HG03175 (cell line): ENCODE measurements at regions not wholly inside any gene's neighbourhood (a gene's known extent, or its start where the extent isn't known, plus 50 kb on each side); places are given as distances from the start of the nearest gene placed in this dataset.
A peak's percentile ranks its signal among the peaks of the same experiment; 100 is the strongest.
"Not testable (repeated sequence)": the region's sequence is repeated elsewhere in the genome, so short reads cannot be mapped to it uniquely, and the experiment has no call there.

Experiments
- ATAC-seq: cut with Tn5 transposase; IDR thresholded peaks from one replicate; pipeline ENCODE4 v1.9.1; 2021; ENCODE audit warnings: mild to moderate bottlenecking, moderate library complexity; ENCODE audit not compliant: unreplicated experiment

DNA sequence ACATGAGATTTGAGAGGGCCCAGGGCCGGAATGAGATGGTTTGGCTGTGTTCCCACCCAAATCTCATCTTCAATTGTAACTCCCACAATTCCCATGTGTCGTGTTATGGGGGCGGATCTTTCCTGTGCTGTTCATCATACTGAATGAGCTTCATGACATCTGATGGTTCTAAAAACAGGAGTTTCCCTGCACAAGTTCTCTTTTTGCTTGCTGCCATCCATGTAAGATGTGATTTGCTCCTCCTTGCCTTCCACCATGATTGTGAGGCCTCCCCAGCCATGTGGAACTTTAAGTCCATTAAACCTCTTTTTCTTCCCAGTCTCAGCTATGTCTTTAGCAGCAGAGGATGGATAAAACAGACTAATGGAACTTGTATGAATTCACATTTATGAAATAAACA, 131.9 kb upstream of the ZC3H15 start:
- not testable (repeated sequence) for ATAC-seq

DNA sequence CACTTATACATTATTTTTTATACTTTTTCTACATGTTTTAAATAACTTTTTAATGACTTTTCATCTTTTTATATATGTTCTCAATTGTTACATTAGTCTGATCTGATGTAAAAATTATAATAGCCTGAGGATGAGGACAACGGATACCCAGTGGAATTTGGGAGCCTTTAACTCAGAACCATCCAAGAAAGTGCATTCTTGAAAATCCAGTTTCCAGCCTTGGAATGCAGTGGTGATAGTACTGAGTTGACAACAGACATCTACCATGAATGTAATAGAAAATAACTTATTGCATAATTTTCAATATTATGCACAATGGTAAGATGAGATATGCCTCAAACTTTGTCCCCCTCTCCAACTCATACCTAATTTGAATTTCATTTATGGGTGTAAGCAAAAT, 120.7 kb upstream of the ZC3H15 start:
- no peak for ATAC-seq

DNA sequence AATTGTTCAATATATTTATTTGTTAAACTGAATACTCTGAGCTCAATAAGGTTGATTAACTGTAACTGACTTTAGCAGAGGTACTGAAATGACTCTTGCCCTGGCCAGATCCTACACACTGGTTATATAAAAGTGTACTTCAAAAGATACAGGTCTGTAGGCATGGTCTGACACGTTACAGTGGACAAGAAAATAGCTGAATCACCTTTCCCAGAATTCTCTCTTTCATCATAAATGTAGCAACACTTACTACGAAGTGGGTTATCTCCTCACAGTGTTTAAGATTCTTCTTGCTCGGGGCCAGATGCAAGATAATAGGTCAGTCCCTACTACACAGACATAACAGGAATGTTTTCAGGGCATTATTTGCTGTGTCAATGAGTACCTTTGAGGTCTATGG, 107.0 kb upstream of the ZC3H15 start:
- no peak for ATAC-seq

DNA sequence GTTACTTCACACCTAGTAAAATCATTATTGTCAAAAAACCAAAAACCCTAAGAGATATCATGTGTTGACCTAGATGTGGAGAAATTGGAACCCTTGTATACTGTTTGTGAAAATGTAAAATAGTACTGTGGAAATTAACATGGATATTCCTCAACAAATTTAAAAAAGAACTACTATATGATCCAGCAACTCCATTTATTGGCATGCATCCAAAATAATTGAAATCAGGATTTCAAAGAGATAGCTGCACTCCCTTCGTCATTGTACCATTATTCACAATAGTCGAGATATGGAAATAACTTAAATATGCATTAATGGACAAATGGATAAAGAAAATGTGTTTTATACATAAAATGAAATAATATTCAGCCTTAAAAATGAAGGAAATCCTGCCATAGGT, 105.3 kb upstream of the ZC3H15 start:
- ATAC-seq: no peak

DNA sequence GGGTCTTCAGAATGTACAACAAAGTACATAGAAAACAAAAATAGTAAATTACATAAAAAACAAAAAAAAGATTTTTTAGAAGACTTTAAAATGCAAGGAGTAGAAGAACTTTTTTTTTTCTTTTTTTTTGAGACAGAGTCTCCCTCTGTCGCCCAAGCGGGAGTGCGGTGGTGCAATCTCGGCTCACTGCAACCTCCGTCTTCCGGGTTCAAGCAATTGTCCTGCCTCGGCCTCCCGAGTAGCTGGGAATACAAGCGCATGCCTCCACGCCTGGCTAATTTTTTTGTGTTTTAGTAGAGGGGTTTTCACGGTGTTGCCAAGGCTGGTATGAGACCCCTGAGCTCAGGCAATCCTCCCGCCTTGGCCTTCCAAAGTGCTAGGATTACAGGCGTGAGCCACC, 104.5 kb upstream of the ZC3H15 start:
- ATAC-seq: no peak

DNA sequence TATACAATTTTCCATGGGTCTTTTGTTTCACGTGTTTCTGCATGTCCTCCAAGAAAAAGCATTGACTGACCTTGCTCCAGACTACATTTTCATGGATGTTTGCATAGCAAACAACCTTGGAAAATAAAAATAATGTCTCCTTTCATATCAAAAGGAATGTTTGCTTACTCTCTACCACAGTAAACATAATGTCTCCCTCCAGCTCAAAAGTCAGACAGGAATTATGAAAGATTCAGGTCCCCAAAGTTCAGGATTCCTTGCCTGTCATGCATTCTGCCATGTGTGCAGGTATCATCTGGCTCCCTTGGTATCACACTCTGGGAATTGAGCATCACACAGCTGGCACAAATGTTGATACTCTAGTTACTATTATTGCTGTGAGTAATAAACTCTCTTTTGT, 103.1 kb upstream of the ZC3H15 start:
- no peak for ATAC-seq

DNA sequence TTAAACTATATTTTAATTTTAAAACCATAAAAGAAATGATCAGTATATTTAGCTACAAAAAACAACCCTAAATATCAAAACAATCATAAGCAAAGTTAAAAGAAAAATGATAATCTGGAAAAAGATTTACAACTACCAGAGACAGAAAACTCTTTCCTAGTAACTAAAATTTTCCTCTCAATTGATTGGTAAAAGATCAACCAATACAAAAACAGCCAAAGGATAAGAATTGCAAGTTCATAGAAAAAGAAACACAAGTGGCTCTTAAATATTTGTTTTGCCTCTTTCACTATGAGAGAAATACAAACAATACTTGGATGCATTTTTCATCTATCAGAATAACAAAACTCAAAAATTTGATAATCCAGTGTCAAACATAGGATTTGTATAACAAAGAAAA, 101.8 kb upstream of the ZC3H15 start:
- no peak for ATAC-seq

DNA sequence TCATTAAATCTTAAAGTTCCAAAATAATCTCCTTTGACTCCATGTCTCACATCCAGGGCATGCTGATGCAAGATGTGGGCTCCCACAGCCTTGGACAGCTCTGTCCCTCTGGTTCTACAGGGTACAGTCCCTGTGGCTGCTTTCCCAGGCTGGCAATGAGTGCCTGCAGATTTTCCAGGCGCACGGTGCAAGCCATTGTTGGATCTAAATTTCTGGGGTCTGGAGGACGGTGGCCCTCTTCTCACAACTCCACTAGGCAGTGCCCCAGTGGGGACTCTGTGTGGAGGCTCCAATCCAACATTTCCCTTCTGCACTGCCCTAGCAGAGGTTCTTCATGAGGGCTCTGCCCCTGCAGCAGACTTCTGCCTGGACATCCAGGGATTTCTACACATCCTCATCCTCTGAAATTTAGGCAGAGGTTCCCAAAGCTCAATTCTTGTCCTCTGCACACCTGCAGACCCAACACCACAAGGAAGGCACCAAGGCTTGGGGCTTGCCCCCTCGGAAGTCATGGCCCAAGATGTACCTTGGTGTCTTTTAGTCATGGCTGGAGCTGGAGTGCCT, 100.3 kb upstream of the ZC3H15 start:
- not testable (repeated sequence) for ATAC-seq

DNA sequence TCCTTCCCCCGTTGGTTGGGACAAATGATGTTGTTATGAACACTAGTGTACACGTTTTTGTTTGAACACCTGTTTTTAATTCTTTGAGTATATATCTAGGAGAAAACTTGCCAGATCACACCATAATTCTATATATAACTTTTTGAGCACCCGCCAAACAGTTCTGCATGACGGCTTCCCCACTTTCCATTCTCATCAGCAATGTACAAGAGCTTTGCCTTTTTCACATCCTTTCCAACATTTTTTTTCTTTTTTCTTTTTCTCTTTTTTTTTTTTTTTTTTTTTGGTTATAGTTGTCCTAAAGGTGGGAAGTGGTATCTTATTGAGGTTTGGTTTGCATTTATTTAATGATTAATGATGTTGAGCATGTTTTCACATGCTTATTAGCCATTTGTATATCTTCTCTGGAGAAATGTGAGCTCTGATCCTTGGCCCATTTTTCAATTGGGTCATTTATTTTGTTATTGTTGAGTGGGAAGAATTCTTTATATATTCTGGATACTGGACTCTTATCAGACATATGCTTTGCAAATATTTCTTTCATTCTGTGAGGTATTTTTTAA, 86.9 kb upstream of the ZC3H15 start:
- peak; percentile 85 for ATAC-seq

DNA sequence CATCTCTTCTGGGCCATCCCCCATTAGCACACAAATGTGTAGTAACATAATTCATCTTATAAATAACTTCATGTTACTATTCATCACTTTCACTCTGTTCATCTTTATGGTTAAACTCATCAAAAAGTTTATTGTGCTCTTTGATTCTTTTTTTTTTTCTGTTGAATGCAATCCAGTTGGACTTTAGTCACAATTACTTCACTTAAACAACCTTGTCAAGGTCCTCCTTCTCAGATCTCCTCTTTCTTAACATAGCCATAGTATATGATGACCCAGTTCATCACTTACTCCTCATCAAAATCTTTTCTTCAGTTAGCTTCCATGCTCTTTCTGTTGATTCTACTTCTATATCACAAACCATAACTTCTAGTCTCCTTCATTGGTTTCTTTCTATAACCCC, 80.2 kb upstream of the ZC3H15 start:
- ATAC-seq: no peak

DNA sequence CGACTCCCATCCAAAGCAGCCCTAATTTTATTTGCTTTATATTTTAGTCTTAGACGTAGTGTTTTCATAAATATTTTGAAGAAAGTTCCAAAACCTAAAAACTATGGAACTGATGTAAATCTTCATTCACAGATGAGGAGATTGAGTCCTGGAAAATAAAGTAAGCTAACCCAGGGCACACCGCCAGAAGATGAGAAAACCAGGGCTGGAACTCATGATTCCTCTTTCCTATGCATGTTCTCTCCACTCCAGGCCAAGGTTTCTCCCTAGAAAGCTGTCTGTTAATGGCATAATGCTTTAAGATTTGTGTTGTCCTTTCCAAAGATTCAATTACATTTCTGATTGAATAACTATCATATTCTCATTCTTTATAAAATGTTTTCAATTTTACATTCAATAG, 78.4 kb upstream of the ZC3H15 start:
- no peak for ATAC-seq

DNA sequence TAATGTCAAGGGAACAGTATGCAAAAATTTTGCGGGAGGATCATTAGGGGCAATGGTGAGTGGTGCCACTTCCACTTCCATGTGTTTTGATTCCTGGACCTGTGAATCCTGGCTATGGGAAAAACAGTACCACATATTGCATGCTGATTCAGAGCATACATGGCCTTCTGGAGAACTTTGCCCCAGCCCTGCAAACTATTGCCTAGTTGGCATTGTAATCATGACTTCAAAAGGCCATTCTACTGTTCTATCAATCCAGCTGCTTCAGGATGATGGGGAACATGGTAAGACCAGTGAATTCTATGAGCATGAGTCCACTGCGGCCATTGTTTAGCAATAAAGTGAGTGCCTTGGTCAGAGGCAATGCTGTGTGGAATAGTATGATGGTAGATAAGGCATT, 75.3 kb upstream of the ZC3H15 start:
- ATAC-seq: no peak

DNA sequence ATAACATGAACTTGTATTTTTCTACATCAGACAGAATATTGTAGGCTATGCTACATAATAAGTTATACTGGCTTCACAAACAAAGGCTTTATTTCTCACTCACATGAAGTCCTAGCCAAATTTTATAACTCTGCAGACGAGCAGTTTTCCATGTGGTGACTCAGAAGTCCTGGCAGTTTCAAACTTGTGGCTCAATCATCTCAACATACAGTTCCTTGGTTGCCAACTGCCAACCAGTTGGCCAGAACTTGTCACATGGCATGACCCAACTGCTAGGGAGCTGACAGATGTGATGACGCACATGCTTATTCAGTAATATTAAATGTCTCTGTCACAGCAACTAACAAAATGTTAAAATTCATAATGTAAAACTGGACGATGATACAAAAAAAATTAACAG, 63.8 kb upstream of the ZC3H15 start:
- ATAC-seq: no peak

DNA sequence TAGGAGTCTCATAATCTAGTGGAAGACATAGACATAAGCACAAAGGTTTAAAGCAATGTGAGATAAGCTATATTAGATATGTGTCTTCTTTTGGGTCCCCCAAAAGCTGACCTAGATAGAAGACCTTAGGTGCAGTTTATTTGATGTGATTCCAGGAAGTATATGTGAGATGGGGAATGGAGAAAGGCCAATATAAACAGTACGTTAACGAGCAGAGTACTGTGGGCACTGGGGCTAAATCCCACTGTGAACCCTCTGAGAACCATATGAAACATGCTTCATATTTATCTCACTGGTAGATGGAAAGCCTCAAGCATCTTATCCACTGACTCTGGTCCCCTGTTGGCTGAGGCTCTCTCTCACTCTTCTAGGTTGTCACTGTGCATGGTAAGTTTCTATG, 62.6 kb upstream of the ZC3H15 start:
- ATAC-seq: no peak

DNA sequence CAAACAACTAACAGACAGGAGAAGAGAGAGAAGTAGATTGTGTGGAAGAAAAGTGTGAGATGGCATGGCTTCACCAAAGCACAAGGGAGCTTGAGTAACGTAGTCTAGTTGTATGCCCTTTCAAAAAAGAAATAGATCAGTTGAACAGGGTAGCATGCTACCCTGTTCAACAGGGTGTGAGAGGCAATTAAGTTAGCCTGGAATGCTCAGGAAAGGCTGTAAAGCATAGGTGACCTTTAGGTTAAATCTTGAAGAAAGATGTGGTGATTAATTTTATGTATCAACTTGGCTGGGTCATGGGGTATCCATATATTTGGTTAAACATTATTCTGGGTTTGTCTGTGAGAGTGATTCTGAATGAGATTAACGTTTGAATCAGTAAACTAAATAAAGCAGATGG, 61.8 kb upstream of the ZC3H15 start:
- no peak for ATAC-seq

DNA sequence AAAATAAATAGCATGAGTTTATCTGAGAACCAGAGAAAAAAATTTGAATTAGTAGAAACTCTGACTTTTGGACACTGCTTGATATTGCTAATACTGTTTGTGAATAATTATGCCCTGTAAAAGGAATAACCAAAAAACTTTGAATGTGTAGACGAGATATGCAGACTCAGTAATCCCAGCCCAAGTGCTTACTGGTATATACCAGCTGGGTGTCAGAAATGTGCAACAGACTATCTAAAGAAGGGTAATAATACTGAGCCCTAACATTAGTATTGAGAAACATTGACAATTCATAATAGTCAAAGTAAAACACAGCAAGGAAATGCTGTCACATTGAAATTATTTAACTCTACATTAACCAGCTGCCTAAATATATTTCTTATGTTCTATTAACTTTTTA, 60.5 kb upstream of the ZC3H15 start:
- ATAC-seq: no peak

DNA sequence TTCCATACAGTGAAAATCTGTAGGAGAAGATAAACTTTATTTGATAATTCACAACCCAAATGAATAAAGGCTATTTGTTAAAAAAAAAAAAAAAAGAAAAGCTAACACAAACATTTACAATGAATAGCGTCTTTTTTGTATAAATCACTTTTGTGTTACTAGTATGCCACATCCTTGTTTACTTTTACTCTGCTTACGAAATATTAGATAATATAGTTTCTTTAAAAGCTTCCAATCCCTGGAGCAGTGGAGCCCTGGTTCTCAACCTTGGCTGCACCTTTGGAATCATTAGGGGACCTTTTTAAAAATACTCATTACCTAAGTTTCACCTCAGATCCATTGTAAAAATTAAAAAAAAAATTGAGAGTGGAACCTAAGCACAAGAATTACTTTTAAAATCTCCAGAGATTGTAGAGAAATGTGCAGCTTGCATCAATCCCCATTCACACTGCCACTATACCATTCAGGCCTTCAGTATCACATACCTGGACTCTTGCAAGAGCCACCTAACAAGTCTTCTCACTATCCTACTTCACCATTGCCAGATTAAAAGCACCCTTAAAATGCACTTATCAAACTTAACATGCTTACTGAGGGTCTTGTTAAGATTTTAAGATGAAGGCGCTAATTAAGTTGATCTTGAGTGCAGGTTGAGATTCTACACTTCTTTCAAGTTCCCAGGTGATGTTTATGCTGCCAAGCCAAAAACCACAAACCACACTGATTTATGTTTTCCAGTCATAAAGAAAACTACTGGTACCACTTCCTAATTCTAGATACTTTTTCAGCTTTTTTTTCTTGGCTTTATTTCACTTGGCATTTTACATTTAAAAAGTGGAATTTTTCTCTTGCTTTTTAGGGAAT, 59.7 kb upstream of the ZC3H15 start:
- ATAC-seq: peak; percentile 94

DNA sequence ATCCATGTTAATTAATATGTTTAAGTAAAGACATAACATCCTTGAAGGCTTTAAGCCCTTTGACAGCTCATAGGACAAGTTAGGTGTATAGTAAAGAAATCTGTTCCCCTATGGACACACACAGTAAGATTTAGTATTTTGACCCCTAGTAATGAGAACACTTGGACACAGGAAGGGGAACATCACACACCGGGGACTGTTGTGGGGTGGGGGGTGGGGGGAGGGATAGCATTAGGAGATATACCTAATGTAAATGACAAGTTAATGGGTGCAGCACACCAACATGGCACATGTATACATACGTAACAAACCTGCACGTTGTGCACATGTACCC, 59.1 kb upstream of the ZC3H15 start:
- ATAC-seq: peak; percentile 41

DNA sequence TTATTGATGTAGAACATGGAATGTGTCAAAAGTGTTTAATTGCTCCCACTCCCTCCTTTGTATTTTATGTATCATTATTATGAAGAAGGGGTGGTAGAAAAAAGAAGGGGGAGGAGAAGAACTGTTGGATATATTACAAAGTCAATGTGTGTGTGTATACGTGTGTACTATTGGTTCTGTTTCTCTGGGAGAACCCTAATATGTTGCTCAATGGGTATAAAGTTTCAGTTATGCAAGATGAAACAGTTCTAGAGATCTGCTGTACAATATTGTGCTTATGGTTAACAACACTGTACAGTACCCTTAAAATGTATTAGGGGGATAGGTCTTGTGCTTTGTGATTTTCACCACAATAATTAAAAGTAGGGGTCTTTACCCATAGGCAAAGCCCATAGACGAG, 58.1 kb upstream of the ZC3H15 start:
- no peak for ATAC-seq

DNA sequence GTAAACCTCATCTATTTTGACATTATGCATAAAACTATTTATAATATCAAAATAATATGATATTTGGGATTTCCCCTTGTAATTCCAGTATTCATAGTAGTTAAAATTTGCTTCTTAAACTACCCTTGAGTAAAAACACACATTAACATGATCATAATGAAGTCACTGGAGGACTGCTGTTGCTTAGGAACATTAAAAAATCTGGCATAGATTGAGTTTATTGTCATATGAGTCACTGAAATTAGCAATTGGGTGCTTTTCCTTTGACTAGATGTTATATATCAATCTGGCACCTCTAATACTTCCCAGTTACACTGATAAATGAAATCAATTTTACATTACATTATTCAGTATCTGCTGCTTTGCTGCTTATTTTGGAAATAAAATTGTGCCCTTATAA, 57.0 kb upstream of the ZC3H15 start:
- ATAC-seq: no peak

DNA sequence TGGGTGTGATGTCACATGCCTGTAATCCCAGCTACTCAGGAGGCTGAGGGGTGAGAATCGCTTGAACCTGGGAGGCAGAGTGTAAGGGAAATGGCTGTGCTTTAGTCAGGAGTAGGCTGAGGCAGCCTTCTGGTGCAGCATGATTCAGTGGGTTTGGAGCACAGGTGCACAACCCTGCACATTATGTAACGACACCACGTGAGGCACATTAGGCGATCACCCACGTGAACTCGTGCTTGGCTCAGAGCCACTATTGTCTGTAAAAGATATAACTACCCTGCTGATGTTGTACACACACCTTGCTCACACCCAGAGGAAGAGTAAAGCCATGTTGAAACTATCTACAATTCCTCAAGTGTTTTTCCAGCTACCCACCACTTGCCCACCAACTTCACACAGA, 54.8 kb upstream of the ZC3H15 start:
- ATAC-seq: no peak

DNA sequence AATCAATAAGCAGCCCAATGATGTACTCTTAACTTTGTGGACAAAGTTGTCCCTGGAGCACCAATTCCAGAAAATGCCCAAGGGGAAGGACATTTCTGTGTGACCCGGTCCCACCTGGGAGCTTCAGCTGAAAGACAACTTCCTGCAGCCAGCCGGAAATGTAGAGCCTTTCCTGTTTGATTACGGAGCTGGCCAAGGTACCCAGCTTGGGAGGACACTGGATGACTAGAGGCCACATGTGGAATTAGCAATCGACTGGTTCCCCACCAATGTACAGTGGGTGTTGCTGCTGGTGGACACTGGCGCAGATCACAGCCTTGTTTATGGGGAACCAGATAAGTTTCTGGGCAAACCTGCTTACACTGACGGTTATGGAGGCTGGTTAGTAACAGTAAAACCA, 53.0 kb upstream of the ZC3H15 start:
- ATAC-seq: no peak
